ENCODE measurements at regions not wholly inside any gene's neighbourhood (a gene's known extent, or its start where the extent isn't known, plus 50 kb on each side); places are given as distances from the start of the nearest gene placed in this dataset.

DNA sequence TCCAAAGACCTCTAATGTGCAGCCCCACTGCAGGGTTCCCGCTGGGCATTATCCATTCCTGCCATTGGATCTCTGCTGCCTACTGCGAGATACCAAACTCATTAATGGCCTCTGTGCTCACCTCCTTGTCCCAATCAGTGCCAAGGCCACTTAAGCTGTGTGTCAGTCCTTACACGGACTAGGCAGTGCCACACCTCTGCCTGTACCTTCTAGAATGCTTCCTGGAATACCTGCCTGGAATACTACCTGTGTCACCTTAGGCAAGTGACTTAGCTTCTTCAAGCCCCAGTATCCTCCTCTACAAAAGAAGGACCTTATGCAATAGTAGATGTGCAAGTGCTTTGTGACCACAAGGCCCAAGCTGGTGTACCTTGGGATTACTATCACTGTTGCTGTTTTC lies 100.1 kb downstream of the FOXD2 start:
- Histone ChIP-seq H3K4me2 (ENCODE audit: insufficient read depth in 1 of 2, low read depth in 2 of 2, low read length in 2 of 2) (no peak overlapping the region), H2AFZ (ENCODE audit: low read length) (no peak overlapping the region), H2AK5ac (ENCODE audit: low read depth, low read length) (no peak overlapping the region), H3K18ac (ENCODE audit: extremely low read depth, low read length) (no peak overlapping the region), H4K91ac (replicated peaks; ENCODE audit: insufficient read length, low read length) (no peak overlapping the region), H3K23me2 (ENCODE audit: low read depth, low read length) (peaks cover 5% of the 10 kb centered on the region; the same call in 1 of the 2 replicates), H2BK5ac (ENCODE audit: low read depth, low read length) (no peak overlapping the region), H3K27me3 (replicated peaks in 1 of 4; ENCODE audit: control insufficient read depth in 3 of 4, extremely low read depth in 1 of 4, insufficient read depth in 3 of 4, low read length in 3 of 4) (peaks cover 0 to 10% (median 3%) of the 10 kb centered on the region in 4 experiments; a peak in 2 of 7 replicates), H3K4me1 (replicated peaks in 1 of 4; ENCODE audit: control insufficient read depth in 3 of 4, insufficient read depth in 4 of 4, low read length in 3 of 4) (peaks cover 0 to 8% (median 6%) of the 10 kb centered on the region in 4 experiments; a peak in 6 of 7 replicates), H3K36me3 (ENCODE audit: control insufficient read depth in 2 of 4, insufficient read depth in 4 of 4, low read length in 3 of 4) (no peaks in the 10 kb centered on the region), H3K27ac (ENCODE audit: low read depth, low read length) (no peak overlapping the region), H3K79me2 (ENCODE audit: control insufficient read depth in 1 of 2, insufficient read depth in 2 of 2, low read length in 2 of 2) (no peaks in the 10 kb centered on the region), H3K79me1 (ENCODE audit: low read depth, low read length) (no peaks in the 10 kb centered on the region), H4K20me1 (replicated peaks in 1 of 2; ENCODE audit: control insufficient read depth in 1 of 2, insufficient read depth in 2 of 2, low read length in 2 of 2) (no peaks in the 10 kb centered on the region), H3K4ac (replicated peaks; ENCODE audit: insufficient read length, low read depth, low read length) (no peak overlapping the region), H4K8ac (ENCODE audit: extremely low read depth, insufficient read depth, low read length) (no peak overlapping the region), H3K56ac (replicated peaks; ENCODE audit: insufficient read length, low read depth, low read length) (no peak overlapping the region), H3K4me3 (ENCODE audit: extremely low read depth in 1 of 4, insufficient read depth in 2 of 4, low read depth in 3 of 4, low read length in 4 of 4) (no peak overlapping the region), H4K5ac (ENCODE audit: insufficient read length, low read depth, low read length) (no peak overlapping the region), H2BK120ac (replicated peaks; ENCODE audit: low read depth, low read length) (no peak overlapping the region), H2BK15ac (ENCODE audit: low read length) (0 out of 2 replicates have a peak overlapping the region, but pooled peaks have one; percentile 1), H3K9me3 (ENCODE audit: insufficient read depth in 2 of 2, low read depth in 1 of 2, low read length in 1 of 2) (peaks cover 3% of the 10 kb centered on the region in 2 experiments; a peak in 1 of 4 replicates), H3K14ac (ENCODE audit: insufficient read length) (no peak overlapping the region), H3K9ac (replicated peaks in 1 of 4; ENCODE audit: extremely low read depth in 1 of 4, low read depth in 3 of 4, low read length in 3 of 4) (no peak overlapping the region), H2BK12ac (ENCODE audit: low read depth, low read length) (no peak overlapping the region; the same call in 1 of the 2 replicates), H2BK20ac (ENCODE audit: low read length) (no peak overlapping the region), H3K23ac (ENCODE audit: insufficient read length) (no peak overlapping the region)
- DNase-seq (ENCODE audit: low read depth in 1 of 2, low spot score in 2 of 2) (no peak), FAIRE-seq (no peak)
- ChIA-PET POLR2A (ENCODE audit: partially characterized antibody) (no interaction called here), CTCF (ENCODE audit: partially characterized antibody) (interaction anchor here (1.3 to 4.3 kb wide), 9 partner anchors 9 to 106 kb away, joined by 3 to 25 read pairs (median 6); no protein-coding TSS in a partner anchor)
- TF ChIP-seq ATF2 (IDR thresholded peaks at IDR 0.05; ENCODE audit: low read length) (no peak), RXRA (IDR thresholded peaks at IDR 0.05; ENCODE audit: insufficient read depth, low read depth, low read length) (no peak), KDM4A (IDR thresholded peaks at IDR 0.05; ENCODE audit: low read depth, low read length, severe bottlenecking) (no peak), TAF7 (optimal IDR thresholded peaks at IDR 0.05; ENCODE audit: borderline replicate concordance, low read depth, low read length) (no peak)
- WGBS, 2 experiments (ENCODE audit: extremely low coverage in 1 of 2, insufficient coverage in 1 of 2, insufficient read length in 1 of 2, insufficient replicate concordance in 2 of 2, low coverage in 1 of 2, low lambda C conversion rate in 2 of 2, missing lambda C conversion rate in 1 of 2) = 71% methylated on average over 3 of the region's 3 CpGs; no CpG with 5 or more reads in 1 of the 2 experiments

All from H1 (cell line).